ENCODE measurements at regions not wholly inside any gene's neighbourhood (a gene's known extent, or its start where the extent isn't known, plus 50 kb on each side); places are given as distances from the start of the nearest gene placed in this dataset.

DNA sequence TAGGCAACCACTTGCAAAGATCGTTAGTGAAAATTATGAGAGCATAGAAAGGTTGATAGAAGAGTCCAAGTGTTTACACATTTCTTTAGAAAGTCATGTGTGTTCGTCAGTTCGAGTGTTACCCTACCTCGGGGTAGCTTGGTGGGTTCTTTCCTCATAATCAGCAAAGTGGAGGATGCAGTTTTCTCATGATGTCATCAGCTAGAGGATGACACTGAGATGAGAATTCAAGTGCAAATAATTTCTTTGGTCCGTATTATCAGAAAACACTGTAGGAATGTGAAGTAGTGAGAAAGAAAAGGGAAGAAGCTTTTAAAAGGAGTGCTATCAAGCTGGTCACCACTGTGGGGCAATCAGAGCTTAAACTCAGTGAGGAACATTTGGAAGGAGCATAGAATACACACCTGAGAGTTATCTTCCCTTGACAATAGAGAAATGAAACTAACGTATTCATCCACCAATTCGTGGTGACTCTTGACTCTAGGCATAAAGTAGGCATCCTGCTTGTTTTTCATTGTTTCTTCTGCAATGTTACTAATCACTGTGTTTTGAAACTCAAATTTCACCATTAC, 1340.9 kb upstream of the TMEM132C start:
- Histone ChIP-seq H3K9me2 (ENCODE audit: low read depth, low read length) (no peaks in the 10 kb centered on the region), H3F3A (ENCODE audit: insufficient read depth, low read length) (no peaks in the 10 kb centered on the region), H3K9ac (ENCODE audit: low read length) (no peak overlapping the region), H3K9me3 (ENCODE audit: low read length) (no peaks in the 10 kb centered on the region), H4K20me1 (ENCODE audit: insufficient read depth, low read length) (no peaks in the 10 kb centered on the region), H3K27ac (ENCODE audit: low read depth, low read length, poor library complexity, severe bottlenecking) (no peak overlapping the region), H2AFZ (ENCODE audit: low read length) (no peak overlapping the region), H3K36me3 (ENCODE audit: insufficient read depth, low read length) (no peaks in the 10 kb centered on the region), H3K79me2 (ENCODE audit: insufficient read depth, low read length) (no peaks in the 10 kb centered on the region), H3K4me1 (ENCODE audit: insufficient read depth, low read length, severe bottlenecking) (no peaks in the 10 kb centered on the region), H3K4me2 (ENCODE audit: low read length) (no peak overlapping the region), H3K4me3 (ENCODE audit: low read depth, low read length, poor library complexity, severe bottlenecking) (no peak overlapping the region), H3K27me3 (ENCODE audit: insufficient read depth, low read length) (no peaks in the 10 kb centered on the region)
- no peak for TF ChIP-seq EZH2 (IDR thresholded peaks at IDR 0.05; ENCODE audit: borderline replicate concordance, low read length)
- TF ChIP-seq, protein P1, sequence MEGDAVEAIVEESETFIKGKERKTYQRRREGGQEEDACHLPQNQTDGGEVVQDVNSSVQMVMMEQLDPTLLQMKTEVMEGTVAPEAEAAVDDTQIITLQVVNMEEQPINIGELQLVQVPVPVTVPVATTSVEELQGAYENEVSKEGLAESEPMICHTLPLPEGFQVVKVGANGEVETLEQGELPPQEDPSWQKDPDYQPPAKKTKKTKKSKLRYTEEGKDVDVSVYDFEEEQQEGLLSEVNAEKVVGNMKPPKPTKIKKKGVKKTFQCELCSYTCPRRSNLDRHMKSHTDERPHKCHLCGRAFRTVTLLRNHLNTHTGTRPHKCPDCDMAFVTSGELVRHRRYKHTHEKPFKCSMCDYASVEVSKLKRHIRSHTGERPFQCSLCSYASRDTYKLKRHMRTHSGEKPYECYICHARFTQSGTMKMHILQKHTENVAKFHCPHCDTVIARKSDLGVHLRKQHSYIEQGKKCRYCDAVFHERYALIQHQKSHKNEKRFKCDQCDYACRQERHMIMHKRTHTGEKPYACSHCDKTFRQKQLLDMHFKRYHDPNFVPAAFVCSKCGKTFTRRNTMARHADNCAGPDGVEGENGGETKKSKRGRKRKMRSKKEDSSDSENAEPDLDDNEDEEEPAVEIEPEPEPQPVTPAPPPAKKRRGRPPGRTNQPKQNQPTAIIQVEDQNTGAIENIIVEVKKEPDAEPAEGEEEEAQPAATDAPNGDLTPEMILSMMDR (IDR thresholded peaks at IDR 0.05; ENCODE audit: low read length) = no peak

DNA sequence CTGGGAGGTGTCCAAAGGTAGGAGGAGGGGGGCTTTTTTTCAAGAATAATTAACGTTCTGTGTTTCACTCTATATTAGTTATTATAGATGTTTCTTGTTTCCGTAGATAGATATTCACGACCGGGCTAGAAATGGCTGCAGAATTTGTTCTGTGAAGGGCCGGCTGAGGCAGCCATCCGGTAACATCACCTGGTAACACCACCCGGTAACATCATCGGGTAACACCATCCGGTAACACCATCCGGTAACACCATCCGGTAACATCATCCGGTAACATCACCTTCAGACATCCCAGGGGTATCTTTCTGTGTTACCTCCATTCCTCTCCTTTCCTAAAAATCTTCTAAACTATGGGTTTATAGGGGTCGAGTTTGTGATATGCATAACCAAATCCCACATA, 1336.7 kb upstream of the TMEM132C start:
- Histone ChIP-seq H3K79me2 (ENCODE audit: insufficient read depth, low read length) (no peaks in the 10 kb centered on the region), H3K9me3 (ENCODE audit: low read length) (no peaks in the 10 kb centered on the region), H3F3A (ENCODE audit: insufficient read depth, low read length) (no peaks in the 10 kb centered on the region), H2AFZ (ENCODE audit: low read length) (no peak overlapping the region), H4K20me1 (ENCODE audit: insufficient read depth, low read length) (no peaks in the 10 kb centered on the region), H3K9me2 (ENCODE audit: low read depth, low read length) (no peaks in the 10 kb centered on the region), H3K36me3 (ENCODE audit: insufficient read depth, low read length) (no peaks in the 10 kb centered on the region), H3K4me3 (ENCODE audit: low read depth, low read length, poor library complexity, severe bottlenecking) (no peak overlapping the region), H3K4me1 (ENCODE audit: insufficient read depth, low read length, severe bottlenecking) (no peaks in the 10 kb centered on the region), H3K27ac (ENCODE audit: low read depth, low read length, poor library complexity, severe bottlenecking) (no peak overlapping the region), H3K9ac (ENCODE audit: low read length) (no peak overlapping the region), H3K27me3 (ENCODE audit: insufficient read depth, low read length) (no peaks in the 10 kb centered on the region), H3K4me2 (ENCODE audit: low read length) (no peak overlapping the region)
- TF ChIP-seq EZH2 (IDR thresholded peaks at IDR 0.05; ENCODE audit: borderline replicate concordance, low read length) = no peak
- TF ChIP-seq, protein P1 (IDR thresholded peaks at IDR 0.05; ENCODE audit: low read length) = no peak

DNA sequence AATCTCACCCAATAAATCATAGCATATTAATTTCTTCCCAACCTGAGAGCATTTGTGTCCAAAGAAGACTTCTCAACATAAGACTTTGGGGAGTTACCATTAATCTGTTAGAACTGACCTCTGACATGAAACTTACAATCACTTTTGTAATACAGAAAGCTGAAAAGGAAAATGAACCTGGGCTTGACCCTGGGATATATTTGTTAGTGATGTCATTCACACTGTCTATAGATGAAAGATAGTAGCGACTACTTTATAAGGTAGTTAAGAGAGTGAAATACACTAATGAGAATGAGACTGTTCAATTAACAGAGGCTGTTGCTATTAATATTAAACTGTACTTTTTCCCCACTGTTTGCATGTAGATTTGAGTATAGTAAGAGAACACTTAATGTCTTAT, 1334.8 kb upstream of the TMEM132C start:
- H3K9me2 ChIP-seq (ENCODE audit: low read depth, low read length) = no peaks in the 10 kb centered on the region

More for the DNA sequence above, 1334.8 kb upstream of the TMEM132C start:
- Histone ChIP-seq H4K20me1 (ENCODE audit: insufficient read depth, low read length) (no peaks in the 10 kb centered on the region), H3K27ac (ENCODE audit: low read depth, low read length, poor library complexity, severe bottlenecking) (no peak overlapping the region), H3K9ac (ENCODE audit: low read length) (no peak overlapping the region), H3K36me3 (ENCODE audit: insufficient read depth, low read length) (no peaks in the 10 kb centered on the region), H2AFZ (ENCODE audit: low read length) (no peak overlapping the region), H3K4me3 (ENCODE audit: low read depth, low read length, poor library complexity, severe bottlenecking) (no peak overlapping the region), H3K9me3 (ENCODE audit: low read length) (no peaks in the 10 kb centered on the region), H3K4me2 (ENCODE audit: low read length) (no peak overlapping the region), H3K79me2 (ENCODE audit: insufficient read depth, low read length) (no peaks in the 10 kb centered on the region), H3K4me1 (ENCODE audit: insufficient read depth, low read length, severe bottlenecking) (no peaks in the 10 kb centered on the region), H3F3A (ENCODE audit: insufficient read depth, low read length) (no peaks in the 10 kb centered on the region), H3K27me3 (ENCODE audit: insufficient read depth, low read length) (no peaks in the 10 kb centered on the region)
- TF ChIP-seq EZH2 (IDR thresholded peaks at IDR 0.05; ENCODE audit: borderline replicate concordance, low read length) = no peak
- TF ChIP-seq, protein P1 (IDR thresholded peaks at IDR 0.05; ENCODE audit: low read length) = no peak
